HTR-8/SVneo (cell line): ENCODE measurements at regions not wholly inside any gene's neighbourhood (a gene's known extent, or its start where the extent isn't known, plus 50 kb on each side); places are given as distances from the start of the nearest gene placed in this dataset.
"Not testable (repeated sequence)": the region's sequence is repeated elsewhere in the genome, so short reads cannot be mapped to it uniquely, and the experiment has no call there.

Source experiments
- DNase-seq: peaks from one replicate; pipeline ENCODE4 v3.0.0; 2011; ENCODE audit warnings: low spot score, mixed read lengths; ENCODE audit not compliant: insufficient read length
- FAIRE-seq: peaks from 2 replicates; lab custom pipeline; 2011; peaks lifted over from hg19 to GRCh38; lab: Jason Lieb, UNC

- not testable (repeated sequence) for FAIRE-seq
Observed at GRCh38 chr12:25341877-25342276, 91.1 kb upstream of the KRAS start.

GRCh38 chr12:25337916-25338315 is 87.2 kb upstream of the KRAS start:
- DNase-seq = no peak
- no peak for FAIRE-seq

More at GRCh38 chr12:25341877-25342276, 91.1 kb upstream of the KRAS start:
- not testable (repeated sequence) for DNase-seq

GRCh38 chr12:25332143-25332542 is 81.4 kb upstream of the KRAS start:
- DNase-seq (no peak), FAIRE-seq (no peak)

- peak; percentile 59 for FAIRE-seq
- DNase-seq = no peak
Observed at GRCh38 chr12:25328072-25328712, 77.5 kb upstream of the KRAS start.

- FAIRE-seq = no peak
- DNase-seq = no peak
Observed at GRCh38 chr12:25327321-25327720, 76.6 kb upstream of the KRAS start.

GRCh38 chr12:25326326-25326725 is 75.6 kb upstream of the KRAS start:
- no peak for DNase-seq
- no peak for FAIRE-seq

- DNase-seq = no peak
- no peak for FAIRE-seq
Observed at GRCh38 chr12:25324861-25325260, 74.1 kb upstream of the KRAS start.

- DNase-seq = no peak
- no peak for FAIRE-seq
Observed at GRCh38 chr12:25323581-25323982, 72.9 kb upstream of the KRAS start.

GRCh38 chr12:25322918-25323531 is 72.3 kb upstream of the KRAS start:
- FAIRE-seq (no peak), DNase-seq (no peak)

GRCh38 chr12:25322351-25322750 is 71.6 kb upstream of the KRAS start:
- DNase-seq = no peak
- FAIRE-seq = no peak

GRCh38 chr12:25321772-25322171 is 71.0 kb upstream of the KRAS start:
- FAIRE-seq (no peak), DNase-seq (no peak)

- no peak for FAIRE-seq
Observed at GRCh38 chr12:25320123-25321006, 69.6 kb upstream of the KRAS start.

GRCh38 chr12:25319233-25319984 is 68.7 kb upstream of the KRAS start:
- FAIRE-seq (no peak), DNase-seq (no peak)

More at GRCh38 chr12:25320123-25321006, 69.6 kb upstream of the KRAS start:
- no peak for DNase-seq

GRCh38 chr12:25317553-25317952 is 66.8 kb upstream of the KRAS start:
- no peak for DNase-seq
- no peak for FAIRE-seq

GRCh38 chr12:25315388-25315787 is 64.7 kb upstream of the KRAS start:
- FAIRE-seq (no peak), DNase-seq (no peak)

GRCh38 chr12:25313266-25313990 is 62.7 kb upstream of the KRAS start:
- not testable (repeated sequence) for FAIRE-seq, DNase-seq

GRCh38 chr12:25311506-25311905 is 60.8 kb upstream of the KRAS start:
- FAIRE-seq (no peak), DNase-seq (no peak)

- peak; percentile 59 for FAIRE-seq
- DNase-seq = not testable (repeated sequence)
Observed at GRCh38 chr12:25310071-25310470, 59.3 kb upstream of the KRAS start.

- DNase-seq (no peak), FAIRE-seq (no peak)
Observed at GRCh38 chr12:25308756-25309155, 58.0 kb upstream of the KRAS start.

GRCh38 chr12:25307818-25308217 is 57.1 kb upstream of the KRAS start:
- no peak for DNase-seq
- FAIRE-seq = no peak
